ENCODE measurements at regions not wholly inside any gene's neighbourhood (a gene's known extent, or its start where the extent isn't known, plus 50 kb on each side); places are given as distances from the start of the nearest gene placed in this dataset.

DNA sequence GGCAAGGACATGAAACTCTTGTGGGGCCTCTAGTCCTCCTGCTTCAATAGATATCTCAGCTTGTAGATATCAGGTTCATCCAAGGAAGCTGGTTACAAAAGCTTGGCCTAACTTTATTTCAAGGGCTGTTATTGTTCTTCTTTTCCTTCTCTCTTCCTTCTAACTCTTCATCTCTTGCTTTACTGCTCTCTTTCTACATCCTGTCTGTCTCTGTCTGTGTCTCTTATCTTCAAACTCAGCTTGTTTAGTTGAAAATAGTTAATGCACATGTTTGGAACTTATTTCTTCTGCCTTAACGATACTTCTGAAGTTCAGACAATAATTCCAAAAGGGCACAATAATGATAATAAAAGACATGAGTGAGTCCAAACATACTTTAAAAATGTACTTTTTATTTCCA, 393.9 kb downstream of the NXPH1 start:
- TF ChIP-seq POLR2A (IDR thresholded peaks at IDR 0.05): no peak
- TF ChIP-seq, protein P1, sequence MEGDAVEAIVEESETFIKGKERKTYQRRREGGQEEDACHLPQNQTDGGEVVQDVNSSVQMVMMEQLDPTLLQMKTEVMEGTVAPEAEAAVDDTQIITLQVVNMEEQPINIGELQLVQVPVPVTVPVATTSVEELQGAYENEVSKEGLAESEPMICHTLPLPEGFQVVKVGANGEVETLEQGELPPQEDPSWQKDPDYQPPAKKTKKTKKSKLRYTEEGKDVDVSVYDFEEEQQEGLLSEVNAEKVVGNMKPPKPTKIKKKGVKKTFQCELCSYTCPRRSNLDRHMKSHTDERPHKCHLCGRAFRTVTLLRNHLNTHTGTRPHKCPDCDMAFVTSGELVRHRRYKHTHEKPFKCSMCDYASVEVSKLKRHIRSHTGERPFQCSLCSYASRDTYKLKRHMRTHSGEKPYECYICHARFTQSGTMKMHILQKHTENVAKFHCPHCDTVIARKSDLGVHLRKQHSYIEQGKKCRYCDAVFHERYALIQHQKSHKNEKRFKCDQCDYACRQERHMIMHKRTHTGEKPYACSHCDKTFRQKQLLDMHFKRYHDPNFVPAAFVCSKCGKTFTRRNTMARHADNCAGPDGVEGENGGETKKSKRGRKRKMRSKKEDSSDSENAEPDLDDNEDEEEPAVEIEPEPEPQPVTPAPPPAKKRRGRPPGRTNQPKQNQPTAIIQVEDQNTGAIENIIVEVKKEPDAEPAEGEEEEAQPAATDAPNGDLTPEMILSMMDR (IDR thresholded peaks at IDR 0.05): no peak

All from testis (tissue), 2 donors.